ENCODE measurements at regions not wholly inside any gene's neighbourhood (a gene's known extent, or its start where the extent isn't known, plus 50 kb on each side); places are given as distances from the start of the nearest gene placed in this dataset.

GRCh38 chr1:78426408-78426807, 64.4 kb upstream of the PTGFR start:
- no peak for DNase-seq (ENCODE audit: low spot score)

GRCh38 chr1:78427506-78427905, 63.3 kb upstream of the PTGFR start:
- DNase-seq (ENCODE audit: low spot score): no peak

- no peak for DNase-seq (ENCODE audit: low spot score)
Observed at GRCh38 chr1:78432016-78432415, 58.8 kb upstream of the PTGFR start.

GRCh38 chr1:78434351-78434750, 56.4 kb upstream of the PTGFR start:
- no peak for DNase-seq (ENCODE audit: low spot score)

GRCh38 chr1:78436961-78437360, 53.8 kb upstream of the PTGFR start:
- DNase-seq (ENCODE audit: low spot score): no peak

GRCh38 chr1:78437396-78437795, 53.4 kb upstream of the PTGFR start:
- no peak for DNase-seq (ENCODE audit: low spot score)

GRCh38 chr1:78437941-78438340, 52.8 kb upstream of the PTGFR start:
- DNase-seq (ENCODE audit: low spot score): no peak

- DNase-seq (ENCODE audit: low spot score): peak; percentile 18
Observed at GRCh38 chr1:78440381-78440793, 50.4 kb upstream of the PTGFR start.
